Brain microvascular endothelial cell (primary cell): ENCODE measurements at regions not wholly inside any gene's neighbourhood (a gene's known extent, or its start where the extent isn't known, plus 50 kb on each side); places are given as distances from the start of the nearest gene placed in this dataset.
"Not testable (repeated sequence)": the region's sequence is repeated elsewhere in the genome, so short reads cannot be mapped to it uniquely, and the experiment has no call there.

Experiments used
- DNase-seq: peaks from one replicate; pipeline ENCODE4 v3.0.0-alpha.2; 2020
- H3K27ac ChIP-seq: fragments of 250-450 bp; sonication (Bioruptor Pico); 2 replicates; pipeline ENCODE4 v1.5.1; 2020; ENCODE audit warnings: mild to moderate bottlenecking, moderate library complexity
- H3K27me3 ChIP-seq: fragments of 250-450 bp; sonication (Bioruptor Pico); replicated peaks from 2 replicates; pipeline ENCODE4 v1.5.1; 2020; ENCODE audit warnings: mild to moderate bottlenecking
- H3K36me3 ChIP-seq: fragments of 250-450 bp; sonication (Bioruptor Pico); replicated peaks from 2 replicates; pipeline ENCODE4 v1.5.1; 2020; ENCODE audit warnings: mild to moderate bottlenecking
- H3K4me3 ChIP-seq: 2 replicates; pipeline ENCODE4 v1.5.1; 2011; ENCODE audit warnings: low read depth, mild to moderate bottlenecking, control low read depth, low read length, moderate library complexity
- CTCF ChIP-seq: IDR thresholded peaks from 2 replicates; pipeline ENCODE4 v1.5.1; 2011; ENCODE audit warnings: low read depth, mild to moderate bottlenecking, moderate library complexity, low read length, control low read depth, inconsistent platforms; ENCODE audit errors: missing control alignments
- in situ Hi-C: cut with HindIII; loops from 2 replicates; pipeline ENCODE4 v1.10.0; 2017; ENCODE audit warnings: low sequenced_read_pairs, low pct_ligation_motif_present

GRCh38 chr9:102506406-102506805 is 488.7 kb upstream of the CYLC2 start:
- in situ Hi-C loops = no loop called here
- H3K27me3 ChIP-seq = no peaks in the 10 kb centered on the region
- H3K4me3 ChIP-seq = no peak overlapping the region
- no peak for TF ChIP-seq CTCF
- H3K27ac ChIP-seq = no peak overlapping the region
- no peaks in the 10 kb centered on the region for H3K36me3 ChIP-seq
- DNase-seq = no peak

GRCh38 chr9:102499468-102499867 is 495.7 kb upstream of the CYLC2 start:
- peak; percentile 51 for DNase-seq
- TF ChIP-seq CTCF = no peak
- in situ Hi-C loops = no loop called here
- Histone ChIP-seq H3K27me3 (no peaks in the 10 kb centered on the region), H3K36me3 (no peaks in the 10 kb centered on the region), H3K4me3 (no peak overlapping the region), H3K27ac (no peak overlapping the region)

- H3K27me3 ChIP-seq = no peaks in the 10 kb centered on the region
- no peak for DNase-seq
- no peak overlapping the region for H3K27ac ChIP-seq
- in situ Hi-C loops = no loop called here
- H3K4me3 ChIP-seq = no peak overlapping the region
- TF ChIP-seq CTCF = no peak
- H3K36me3 ChIP-seq = no peaks in the 10 kb centered on the region
Observed at GRCh38 chr9:102497709-102498108, 497.4 kb upstream of the CYLC2 start.

GRCh38 chr9:102486976-102487375 is 508.2 kb upstream of the CYLC2 start:
- DNase-seq, H3K27ac ChIP-seq, H3K4me3 ChIP-seq, H3K36me3 ChIP-seq, in situ Hi-C loops, H3K27me3 ChIP-seq: not testable (repeated sequence)

GRCh38 chr9:102483651-102484050 is 511.5 kb upstream of the CYLC2 start:
- in situ Hi-C loops = no loop called here
- no peak for DNase-seq

GRCh38 chr9:102482776-102483175 is 512.4 kb upstream of the CYLC2 start:
- Histone ChIP-seq H3K27me3 (no peaks in the 10 kb centered on the region), H3K4me3 (no peak overlapping the region), H3K27ac (no peak overlapping the region), H3K36me3 (no peaks in the 10 kb centered on the region)
- TF ChIP-seq CTCF = no peak
- no peak for DNase-seq
- in situ Hi-C loops = no loop called here

More at GRCh38 chr9:102483651-102484050, 511.5 kb upstream of the CYLC2 start:
- Histone ChIP-seq H3K4me3 (no peak overlapping the region), H3K36me3 (no peaks in the 10 kb centered on the region), H3K27ac (no peak overlapping the region), H3K27me3 (no peaks in the 10 kb centered on the region)
- TF ChIP-seq CTCF = no peak
